Heart left ventricle (tissue), 13 donors: ENCODE measurements at regions not wholly inside any gene's neighbourhood (a gene's known extent, or its start where the extent isn't known, plus 50 kb on each side); places are given as distances from the start of the nearest gene placed in this dataset.

Experiments
- CTCF ChIP-seq, 12 donors: fragments of 200-600 bp; sonication (generic) in 4 of 12; IDR thresholded peaks; one replicate each; pipeline versions ENCODE4 v1.5.0 to v1.8.0; 2018 to 2022; ENCODE audit warnings: antibody characterized with exemption in 12 of 12, mild to moderate bottlenecking in 5 of 12
- POLR2A ChIP-seq, 2 donors: fragments of 450-650 bp; IDR thresholded peaks; one replicate each; pipeline ENCODE4 v1.6.1; 2017; ENCODE audit warnings: antibody characterized with exemption in 2 of 2, mild to moderate bottlenecking in 2 of 2, moderate library complexity in 2 of 2
- donor health status: ischemic (EF 13 %, LVEDD 7.1; RV severe dilation, severe dysfunction).
- donor health status: DM: no; HTN: yes; CAD: no.
- donor health status: DM: no; HTN: no; CAD: no.
- donor health status: ischemic (EF 25% LVEDD 6.9; RV normal size, moderate dysfunction).
- donor health status: ischemic (EF 25% LVEDD 5.7; RV mildly dilated, moderate dysfunction).
- donor health status: ischemic (EF 35%, LVEDD 5.7; RV mildly dilated, moderate dysfunction).
- donor health status: nonischemic (EF 11% LVEDD 7.7; RV severe dilation, severe dysfunction).
- donor health status: DM: yes; HTN: yes; CAD: no.
- donor health status: PGD.
- donor health status: ischemic (EF 29% LVEDD 5.4; RV normal size, mild dysfunction).
- donor health status: nonischemic (EF 23%, LVEDD 6.1; RV moderate dilation, normal function).

GRCh38 chrX:68992821-68993397 lies 164.1 kb downstream of the EFNB1 start:
- TF ChIP-seq CTCF (IDR thresholded peaks at IDR 0.05) = no peak
- no peak for TF ChIP-seq POLR2A (IDR thresholded peaks at IDR 0.05)
